Thyroid gland (tissue), 4 donors: ENCODE measurements at regions not wholly inside any gene's neighbourhood (a gene's known extent, or its start where the extent isn't known, plus 50 kb on each side); places are given as distances from the start of the nearest gene placed in this dataset.

Experiments
- DNase-seq, 2 donors: peaks; one replicate each; pipeline ENCODE4 v3.0.0-alpha.2; 2019
- H3K27ac ChIP-seq, 3 donors: fragments of 200-600 bp; sonication (generic); 1 replicate in 2 of 3; 2 replicates in 1 of 3; pipeline ENCODE4 v1.5.1; 2016 to 2019; ENCODE audit warnings: mild to moderate bottlenecking in 1 of 3, moderate library complexity in 1 of 3
- H3K27me3 ChIP-seq: fragments of 200-600 bp; sonication (generic); one replicate; pipeline ENCODE4 v1.5.1; 2019
- H3K36me3 ChIP-seq, 2 donors: fragments of 200-600 bp; sonication (generic); one replicate each; pipeline ENCODE4 v1.5.1; 2016 to 2019
- H3K4me1 ChIP-seq, 2 donors: fragments of 200-600 bp; sonication (generic); one replicate each; pipeline ENCODE4 v1.5.1; 2017 to 2019
- H3K4me3 ChIP-seq, 3 donors: fragments of 200-600 bp; sonication (generic); replicated peaks in 1 of 3; 1 replicate in 2 of 3; 2 replicates in 1 of 3; pipeline ENCODE4 v1.5.1; 2016; ENCODE audit warnings: mild to moderate bottlenecking in 1 of 3
- H3K9me3 ChIP-seq: fragments of 200-600 bp; sonication (generic); one replicate; pipeline ENCODE4 v1.5.1; 2017
- POLR2A ChIP-seq, 2 donors: fragments of 450-650 bp; IDR thresholded peaks; one replicate each; pipeline ENCODE4 v1.6.1; 2017; ENCODE audit warnings: antibody characterized with exemption in 2 of 2, mild to moderate bottlenecking in 2 of 2, moderate library complexity in 1 of 2
- WGBS, 2 donors: methylation state at CpG; one replicate each; pipeline ENCODE4 v1.1.5; 2017; 5-methylcytosine and 5-hydroxymethylcytosine counted together
- intact Hi-C: fragments of 100-400 bp; cut with DNase I; formaldehyde crosslinking; loops from one replicate; pipeline ENCODE4 v1.15.1; 2023
- TF ChIP-seq, protein P1 (sequence below), 6 experiments: fragments of 200-600 bp in 3 of 6; fragments of 450-650 bp in 3 of 6; sonication (generic) in 3 of 6; IDR thresholded peaks; one replicate each; pipeline ENCODE4 v1.5.1; 2016 to 2019; ENCODE audit warnings: antibody characterized with exemption in 6 of 6, mild to moderate bottlenecking in 2 of 6, inconsistent platforms in 1 of 6, moderate library complexity in 1 of 6

DNA sequence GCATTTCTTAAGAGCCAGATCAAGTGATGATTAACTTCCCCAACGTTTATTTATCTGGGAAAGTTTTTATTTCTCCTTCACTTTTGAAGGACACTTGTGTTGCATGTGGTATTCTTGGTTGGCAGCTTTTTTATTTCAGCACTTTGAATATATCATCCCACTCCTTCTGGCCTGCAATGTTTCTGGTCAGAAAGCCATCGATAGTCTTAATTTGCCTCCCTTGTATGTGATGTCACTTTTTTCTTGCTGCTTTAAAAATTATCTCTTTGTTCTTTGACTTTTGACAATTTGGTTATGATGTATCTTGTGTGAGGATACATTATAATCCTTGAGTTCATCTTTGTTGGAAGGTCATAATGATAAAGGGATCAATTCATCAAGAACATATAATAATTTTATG is 503.2 kb downstream of the OTOL1 start:
- H3K27ac ChIP-seq, result no peak overlapping the region
- TF ChIP-seq, protein P1, sequence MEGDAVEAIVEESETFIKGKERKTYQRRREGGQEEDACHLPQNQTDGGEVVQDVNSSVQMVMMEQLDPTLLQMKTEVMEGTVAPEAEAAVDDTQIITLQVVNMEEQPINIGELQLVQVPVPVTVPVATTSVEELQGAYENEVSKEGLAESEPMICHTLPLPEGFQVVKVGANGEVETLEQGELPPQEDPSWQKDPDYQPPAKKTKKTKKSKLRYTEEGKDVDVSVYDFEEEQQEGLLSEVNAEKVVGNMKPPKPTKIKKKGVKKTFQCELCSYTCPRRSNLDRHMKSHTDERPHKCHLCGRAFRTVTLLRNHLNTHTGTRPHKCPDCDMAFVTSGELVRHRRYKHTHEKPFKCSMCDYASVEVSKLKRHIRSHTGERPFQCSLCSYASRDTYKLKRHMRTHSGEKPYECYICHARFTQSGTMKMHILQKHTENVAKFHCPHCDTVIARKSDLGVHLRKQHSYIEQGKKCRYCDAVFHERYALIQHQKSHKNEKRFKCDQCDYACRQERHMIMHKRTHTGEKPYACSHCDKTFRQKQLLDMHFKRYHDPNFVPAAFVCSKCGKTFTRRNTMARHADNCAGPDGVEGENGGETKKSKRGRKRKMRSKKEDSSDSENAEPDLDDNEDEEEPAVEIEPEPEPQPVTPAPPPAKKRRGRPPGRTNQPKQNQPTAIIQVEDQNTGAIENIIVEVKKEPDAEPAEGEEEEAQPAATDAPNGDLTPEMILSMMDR (IDR thresholded peaks at IDR 0.05), result no peak
- no peak for TF ChIP-seq POLR2A (IDR thresholded peaks at IDR 0.05)
- no peak for DNase-seq
- H3K4me3 ChIP-seq, result no peak overlapping the region
- no peaks in the 10 kb centered on the region for H3K4me1 ChIP-seq
- 59 to 65% methylated on average over 2 of the region's 2 CpGs for WGBS, 2 donors
- no peaks in the 10 kb centered on the region for H3K27me3 ChIP-seq
- intact Hi-C loops, result no loop called here
- no peaks in the 10 kb centered on the region for H3K9me3 ChIP-seq
- no peaks in the 10 kb centered on the region for H3K36me3 ChIP-seq

DNA sequence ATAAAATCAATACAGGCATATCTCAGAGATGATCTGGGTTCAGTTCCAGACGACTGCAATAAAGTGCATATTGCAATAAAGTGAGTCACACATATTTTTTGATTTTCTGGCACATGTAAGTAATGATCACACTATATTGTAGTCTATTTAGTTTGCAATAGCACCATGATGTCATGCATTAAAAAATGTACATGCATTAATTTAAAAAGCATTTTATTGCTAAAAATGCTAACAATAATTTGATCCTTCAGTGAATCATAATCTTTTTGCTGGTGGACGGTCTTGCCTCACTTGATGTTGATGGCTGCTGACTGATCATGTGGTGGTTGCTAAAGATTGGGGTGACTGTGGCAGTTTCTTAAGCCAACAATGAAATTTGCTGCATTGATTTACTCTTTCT is 511.1 kb downstream of the OTOL1 start:
- WGBS, 2 donors, result 54 to 58% methylated on average over 2 of the region's 2 CpGs
- no peaks in the 10 kb centered on the region for H3K27me3 ChIP-seq
- no peak for DNase-seq
- no peaks in the 10 kb centered on the region for H3K9me3 ChIP-seq
- H3K4me3 ChIP-seq, result no peak overlapping the region
- intact Hi-C loops, result no loop called here
- H3K27ac ChIP-seq, result no peak overlapping the region
- no peaks in the 10 kb centered on the region for H3K4me1 ChIP-seq
- TF ChIP-seq, protein P1 (IDR thresholded peaks at IDR 0.05), result no peak
- no peak for TF ChIP-seq POLR2A (IDR thresholded peaks at IDR 0.05)
- no peaks in the 10 kb centered on the region for H3K36me3 ChIP-seq

DNA sequence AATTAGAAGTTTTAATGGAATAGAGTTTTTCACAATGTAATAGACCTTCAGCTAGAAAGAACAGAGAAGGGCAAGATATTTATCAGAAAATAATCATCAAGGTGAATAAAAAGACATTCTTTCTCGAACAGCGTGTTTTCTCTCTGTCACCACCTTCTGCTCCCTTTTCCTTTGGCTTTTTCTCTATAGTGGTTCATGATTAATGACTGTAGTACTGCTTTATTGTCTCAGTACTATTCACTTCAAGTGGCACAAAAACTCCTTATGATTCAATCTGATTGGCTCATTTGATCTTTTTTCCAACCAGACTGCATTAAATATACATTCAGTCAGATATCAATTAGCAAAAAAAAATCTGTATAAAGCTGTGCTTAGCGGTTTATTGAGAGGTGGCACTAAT is 516.0 kb downstream of the OTOL1 start:
- DNase-seq, result no peak
- 83% methylated on average over 3 of the region's 3 CpGs for WGBS, 2 donors
- TF ChIP-seq, protein P1 (IDR thresholded peaks at IDR 0.05), result no peak
- TF ChIP-seq POLR2A (IDR thresholded peaks at IDR 0.05), result no peak
- Histone ChIP-seq H3K4me3 (no peak overlapping the region), H3K36me3 (no peaks in the 10 kb centered on the region), H3K27ac (no peak overlapping the region), H3K9me3 (no peaks in the 10 kb centered on the region), H3K4me1 (no peaks in the 10 kb centered on the region), H3K27me3 (no peaks in the 10 kb centered on the region)
- intact Hi-C loops, result no loop called here

DNA sequence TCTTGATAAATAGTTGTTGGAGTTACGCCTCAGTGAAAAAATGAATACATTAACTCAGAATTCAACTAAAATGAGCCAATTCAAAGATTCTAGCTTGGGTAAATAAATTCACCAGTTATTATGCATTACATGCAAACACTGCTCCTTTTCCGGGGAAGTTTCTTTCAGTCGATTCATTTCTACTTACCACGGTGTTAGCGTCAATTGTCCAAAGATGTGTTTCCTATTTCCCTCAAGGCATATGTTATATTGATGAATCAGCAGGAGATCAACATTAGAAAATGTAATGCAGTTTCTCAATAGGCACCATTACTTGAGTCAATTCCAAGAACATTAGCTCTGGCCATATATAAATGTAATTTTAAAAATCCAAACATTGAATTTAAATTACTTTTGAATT is 517.7 kb downstream of the OTOL1 start:
- Histone ChIP-seq H3K9me3 (no peaks in the 10 kb centered on the region), H3K4me3 (no peak overlapping the region), H3K36me3 (no peaks in the 10 kb centered on the region), H3K4me1 (no peaks in the 10 kb centered on the region), H3K27me3 (no peaks in the 10 kb centered on the region), H3K27ac (no peak overlapping the region)
- intact Hi-C loops, result no loop called here
- no peak for TF ChIP-seq POLR2A (IDR thresholded peaks at IDR 0.05)
- TF ChIP-seq, protein P1 (IDR thresholded peaks at IDR 0.05), result no peak
- DNase-seq, result no peak
- 95 to 97% methylated on average over 5 of the region's 5 CpGs for WGBS, 2 donors

DNA sequence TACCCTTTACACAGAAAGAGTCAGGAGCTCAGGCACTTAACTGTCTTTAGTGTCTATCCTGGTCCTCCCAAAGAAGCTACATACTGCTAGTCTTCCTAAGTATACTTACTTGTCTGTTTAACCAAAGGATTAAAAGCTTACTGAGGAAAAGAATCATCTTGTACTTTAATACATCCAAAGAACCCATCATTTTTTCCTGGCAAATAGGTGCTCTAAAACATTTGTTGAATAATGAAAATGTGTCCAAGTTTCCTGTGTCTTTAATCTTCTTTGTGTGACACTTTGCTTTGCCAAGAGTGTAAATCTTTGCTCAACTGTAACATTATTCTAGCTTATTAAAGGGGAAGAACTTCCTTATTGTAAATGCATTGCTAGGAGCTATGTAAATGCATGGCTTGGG is 519.2 kb downstream of the OTOL1 start:
- H3K36me3 ChIP-seq, result no peaks in the 10 kb centered on the region
- no peaks in the 10 kb centered on the region for H3K4me1 ChIP-seq
- no peak overlapping the region for H3K27ac ChIP-seq
- no peaks in the 10 kb centered on the region for H3K9me3 ChIP-seq
- no peak for DNase-seq
- TF ChIP-seq POLR2A (IDR thresholded peaks at IDR 0.05), result no peak
- H3K4me3 ChIP-seq, result no peak overlapping the region
- intact Hi-C loops, result no loop called here
- H3K27me3 ChIP-seq, result no peaks in the 10 kb centered on the region

DNA sequence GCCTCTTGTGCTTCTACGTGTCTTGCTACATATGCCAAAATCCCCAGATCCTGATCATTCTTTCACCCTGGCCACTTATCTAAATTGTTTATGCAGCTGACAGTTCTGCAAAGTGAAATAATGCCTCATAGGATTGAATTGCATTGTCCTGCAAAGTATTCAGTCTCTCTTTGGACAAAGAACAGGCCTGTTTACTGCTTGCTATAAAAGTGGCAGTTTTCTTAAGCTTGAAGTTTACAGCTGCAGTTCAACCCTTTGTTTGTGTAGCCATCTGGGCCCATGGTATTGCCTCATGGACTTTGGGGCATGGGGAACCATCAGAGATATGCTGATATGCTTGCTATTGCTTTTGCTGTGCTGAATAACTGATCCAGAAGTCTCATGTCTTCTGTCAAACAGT is 523.2 kb downstream of the OTOL1 start:
- DNase-seq, result no peak
- H3K9me3 ChIP-seq, result no peaks in the 10 kb centered on the region
- H3K4me1 ChIP-seq, result no peaks in the 10 kb centered on the region
- intact Hi-C loops, result no loop called here
- no peak overlapping the region for H3K27ac ChIP-seq
- H3K27me3 ChIP-seq, result no peaks in the 10 kb centered on the region
- H3K36me3 ChIP-seq, result no peaks in the 10 kb centered on the region
- TF ChIP-seq POLR2A (IDR thresholded peaks at IDR 0.05), result no peak
- TF ChIP-seq, protein P1 (IDR thresholded peaks at IDR 0.05), result no peak
- WGBS, 2 donors, result 73 to 79% methylated on average over 1 of the region's 1 CpG
- no peak overlapping the region for H3K4me3 ChIP-seq
